Neuronal stem cell (in vitro differentiated cells): ENCODE measurements at regions not wholly inside any gene's neighbourhood (a gene's known extent, or its start where the extent isn't known, plus 50 kb on each side); places are given as distances from the start of the nearest gene placed in this dataset.

ENCODE experiments used
- DNase-seq: peaks from one replicate; pipeline ENCODE4 v3.0.0-alpha.2; 2013; ENCODE audit warnings: low spot score
- H2AFZ ChIP-seq: one replicate; pipeline ENCODE4 v1.6.1; 2013; ENCODE audit warnings: mild to moderate bottlenecking, low read length, inconsistent platforms
- H2AK5ac ChIP-seq: 2 replicates; pipeline ENCODE4 v1.6.1; 2013; ENCODE audit warnings: low read depth, mild to moderate bottlenecking, inconsistent platforms, low read length, moderate library complexity, mixed read lengths
- H2BK120ac ChIP-seq: 2 replicates; pipeline ENCODE4 v1.6.1; 2013; ENCODE audit warnings: low read depth, mild to moderate bottlenecking, inconsistent platforms, low read length, moderate library complexity, mixed read lengths
- H2BK12ac ChIP-seq: one replicate; pipeline ENCODE4 v1.6.1; 2013; ENCODE audit warnings: low read length, inconsistent platforms
- H2BK15ac ChIP-seq: 2 replicates; pipeline ENCODE4 v1.6.1; 2013; ENCODE audit warnings: mild to moderate bottlenecking, low read length, inconsistent platforms, mixed read lengths
- H2BK5ac ChIP-seq: one replicate; pipeline ENCODE4 v1.6.1; 2013; ENCODE audit warnings: inconsistent platforms, mild to moderate bottlenecking, low read length, moderate library complexity
- H3K14ac ChIP-seq: one replicate; pipeline ENCODE4 v1.6.1; 2013; ENCODE audit warnings: low read length, inconsistent platforms
- H3K18ac ChIP-seq: 2 replicates; pipeline ENCODE4 v1.6.1; 2013; ENCODE audit warnings: low read length, inconsistent platforms
- H3K23ac ChIP-seq: 2 replicates; pipeline ENCODE4 v1.6.1; 2013; ENCODE audit warnings: low read depth, mild to moderate bottlenecking, mixed read lengths, low read length, inconsistent platforms; ENCODE audit not compliant: poor library complexity
- H3K27ac ChIP-seq: replicated peaks from 3 replicates; pipeline ENCODE4 v1.5.1; 2013; ENCODE audit warnings: low read length, inconsistent platforms
- H3K27me3 ChIP-seq, 3 experiments: 2 replicates each; pipeline ENCODE4 v1.6.1; 2013; ENCODE audit warnings: low read length in 3 of 3, mild to moderate bottlenecking in 2 of 3, inconsistent platforms in 1 of 3, low read depth in 1 of 3, mixed read lengths in 1 of 3, moderate library complexity in 1 of 3; ENCODE audit not compliant: control insufficient read depth in 3 of 3, insufficient read depth in 3 of 3
- H3K36me3 ChIP-seq, 2 donors: replicated peaks in 1 of 2; 2 replicates each; pipeline ENCODE4 v1.6.1; 2013; ENCODE audit warnings: low read length in 2 of 2; ENCODE audit not compliant: control insufficient read depth in 2 of 2, insufficient read depth in 2 of 2
- H3K4ac ChIP-seq: 2 replicates; pipeline ENCODE4 v1.6.1; 2013; ENCODE audit warnings: inconsistent platforms, mild to moderate bottlenecking, low read length, moderate library complexity
- H3K4me1 ChIP-seq, 2 donors: 1 replicate in 1 of 2; 2 replicates in 1 of 2; pipeline ENCODE4 v1.6.1; 2013; ENCODE audit warnings: low read length in 2 of 2, low read depth in 1 of 2; ENCODE audit not compliant: control insufficient read depth in 2 of 2, insufficient read depth in 1 of 2
- H3K4me2 ChIP-seq: one replicate; pipeline ENCODE4 v1.6.1; 2013; ENCODE audit warnings: mild to moderate bottlenecking, low read length, inconsistent platforms; ENCODE audit not compliant: insufficient read depth, poor library complexity, severe bottlenecking
- H3K4me3 ChIP-seq, 2 donors: 2 replicates each; pipeline ENCODE4 v1.5.1; 2013; ENCODE audit warnings: low read length in 2 of 2, mild to moderate bottlenecking in 2 of 2, inconsistent platforms in 1 of 2, moderate library complexity in 1 of 2
- H3K79me1 ChIP-seq: one replicate; pipeline ENCODE4 v1.6.1; 2013; ENCODE audit warnings: low read depth, mild to moderate bottlenecking, inconsistent platforms, low read length, moderate library complexity
- H3K9ac ChIP-seq: one replicate; pipeline ENCODE4 v1.6.1; 2013; ENCODE audit warnings: mild to moderate bottlenecking, low read depth, low read length, inconsistent platforms; ENCODE audit not compliant: poor library complexity
- H3K9me3 ChIP-seq, 2 donors: replicated peaks in 1 of 2; 2 replicates each; pipeline versions ENCODE3 to v1.6.1; 2013; ENCODE audit warnings: low read length in 2 of 2, mild to moderate bottlenecking in 2 of 2, inconsistent platforms in 1 of 2, low read depth in 1 of 2, mixed read lengths in 1 of 2, moderate library complexity in 1 of 2; ENCODE audit not compliant: control insufficient read depth in 2 of 2, insufficient read depth in 1 of 2
- H4K8ac ChIP-seq: one replicate; pipeline ENCODE4 v1.6.1; 2013; ENCODE audit warnings: low read depth, mild to moderate bottlenecking, inconsistent platforms, low read length, moderate library complexity
- H4K91ac ChIP-seq: one replicate; pipeline ENCODE4 v1.6.1; 2013; ENCODE audit warnings: low read length, low read depth, mild to moderate bottlenecking, inconsistent platforms; ENCODE audit not compliant: poor library complexity
- WGBS, 2 donors: extraction: QIAGEN DNeasy Blood & Tissue Kit; methylation state at CpG; one replicate each; pipeline ENCODE4 v1.1.7; 2013; ENCODE audit warnings: missing lambda C conversion rate in 2 of 2, mixed read lengths in 1 of 2; ENCODE audit not compliant: insufficient read length in 2 of 2, insufficient replicate concordance in 1 of 2; ENCODE audit errors: extremely low coverage in 2 of 2; 5-methylcytosine and 5-hydroxymethylcytosine counted together

DNA sequence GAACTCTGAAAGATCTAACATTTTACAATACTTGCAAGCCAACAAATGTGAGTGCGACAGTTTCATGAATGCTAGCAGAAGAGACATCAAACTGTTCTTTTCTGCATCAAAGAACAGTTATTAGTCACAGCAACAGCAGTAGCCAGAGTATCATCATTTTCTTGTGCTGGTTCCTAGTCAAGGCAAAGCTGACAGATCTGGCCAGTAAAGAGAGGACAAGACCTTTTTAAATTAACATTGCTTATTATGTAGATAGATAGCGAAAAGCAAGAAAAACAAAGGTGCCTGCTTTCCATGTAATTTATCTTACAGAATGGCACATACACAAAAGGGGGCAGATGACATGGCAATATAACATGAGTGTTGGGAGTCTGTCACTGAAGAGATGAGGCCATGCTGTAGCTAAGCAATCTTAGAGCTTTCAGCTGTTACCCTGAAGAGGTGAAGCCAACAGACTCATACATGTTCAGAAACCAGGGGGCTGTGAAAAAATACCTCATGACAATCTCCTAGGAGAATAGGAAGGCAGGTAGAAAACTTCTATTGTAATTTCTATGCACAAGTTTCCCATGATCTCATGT lies 626.6 kb upstream of the TYRP1 start:
- Histone ChIP-seq H3K27ac (no peak overlapping the region), H3K27me3 (no peaks in the 10 kb centered on the region), H3K9me3 (no peaks in the 10 kb centered on the region), H2BK5ac (no peak overlapping the region), H2BK15ac (no peak overlapping the region), H3K23ac (no peak overlapping the region), H2AFZ (no peak overlapping the region), H3K79me1 (no peaks in the 10 kb centered on the region), H3K9ac (no peak overlapping the region), H2AK5ac (no peak overlapping the region), H3K4ac (no peak overlapping the region), H2BK120ac (no peak overlapping the region), H3K4me2 (no peak overlapping the region), H3K14ac (no peak overlapping the region), H3K4me1 (no peaks in the 10 kb centered on the region), H4K8ac (no peak overlapping the region), H4K91ac (no peak overlapping the region), H3K36me3 (no peaks in the 10 kb centered on the region), H2BK12ac (no peak overlapping the region), H3K18ac (no peak overlapping the region), H3K4me3 (no peak overlapping the region)
- WGBS, 2 donors = no CpG with 5 or more reads among the region's 2 CpGs
- DNase-seq = no peak

DNA sequence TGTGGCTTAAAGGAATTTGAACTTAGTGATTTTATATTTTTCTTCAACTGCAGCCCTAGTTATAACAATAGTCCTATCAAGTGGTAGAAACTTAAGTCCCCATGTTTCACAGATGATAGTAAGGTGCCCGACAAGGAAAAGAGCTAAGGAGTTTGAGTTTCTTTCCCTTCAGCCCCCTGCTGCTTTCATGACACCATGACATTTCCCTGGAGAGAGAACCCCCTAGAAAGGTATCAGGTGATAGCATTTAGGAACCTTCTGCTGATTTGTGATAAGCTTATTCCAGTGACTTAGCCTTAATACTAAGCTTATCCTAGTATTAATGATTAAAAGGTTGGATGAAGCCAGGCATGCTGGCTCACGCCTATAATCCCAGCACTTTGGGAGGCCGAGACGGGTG lies 623.8 kb upstream of the TYRP1 start:
- Histone ChIP-seq H4K91ac (no peak overlapping the region), H3K27ac (no peak overlapping the region), H3K4me2 (no peak overlapping the region), H3K4me3 (no peak overlapping the region), H3K9me3 (no peaks in the 10 kb centered on the region), H3K9ac (no peak overlapping the region), H2BK120ac (no peak overlapping the region), H4K8ac (no peak overlapping the region), H3K23ac (no peak overlapping the region), H2AK5ac (no peak overlapping the region), H2BK12ac (no peak overlapping the region), H3K14ac (no peak overlapping the region), H3K18ac (no peak overlapping the region), H2BK15ac (no peak overlapping the region), H2AFZ (no peak overlapping the region), H3K36me3 (no peaks in the 10 kb centered on the region), H3K79me1 (no peaks in the 10 kb centered on the region), H3K27me3 (no peaks in the 10 kb centered on the region), H2BK5ac (no peak overlapping the region), H3K4me1 (no peaks in the 10 kb centered on the region), H3K4ac (no peak overlapping the region)
- no peak for DNase-seq
- WGBS, 2 donors = no CpG with 5 or more reads among the region's 4 CpGs

DNA sequence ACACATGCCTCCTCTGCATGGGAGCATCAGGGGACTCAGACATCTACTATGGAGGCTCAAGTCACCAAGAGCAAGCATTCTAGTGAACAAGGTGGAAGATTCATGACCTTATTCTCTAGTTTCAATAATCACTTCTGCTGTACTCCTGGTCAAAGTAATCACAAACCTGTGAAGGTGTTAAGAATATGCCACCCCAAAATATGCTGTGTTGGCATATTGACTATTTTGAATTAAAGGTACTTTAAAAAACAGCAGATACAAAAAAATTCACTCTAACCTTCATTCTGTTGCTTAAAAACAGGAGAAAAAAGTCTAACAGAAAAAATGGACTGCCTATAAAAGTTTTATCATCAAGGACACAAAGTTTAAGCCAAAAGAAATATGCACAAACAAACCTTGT lies 607.8 kb upstream of the TYRP1 start:
- DNase-seq = no peak
- Histone ChIP-seq H2BK120ac (no peak overlapping the region), H3K23ac (no peak overlapping the region), H3K14ac (no peak overlapping the region), H3K4ac (no peak overlapping the region), H2AFZ (no peak overlapping the region), H3K4me3 (no peak overlapping the region), H3K36me3 (no peaks in the 10 kb centered on the region), H2BK15ac (no peak overlapping the region), H3K9me3 (no peaks in the 10 kb centered on the region), H3K27ac (no peak overlapping the region), H4K8ac (no peak overlapping the region), H3K79me1 (no peaks in the 10 kb centered on the region), H4K91ac (no peak overlapping the region), H3K27me3 (no peaks in the 10 kb centered on the region), H3K9ac (no peak overlapping the region), H2BK12ac (no peak overlapping the region), H2AK5ac (no peak overlapping the region), H3K18ac (no peak overlapping the region), H3K4me2 (no peak overlapping the region), H2BK5ac (no peak overlapping the region), H3K4me1 (no peaks in the 10 kb centered on the region)

DNA sequence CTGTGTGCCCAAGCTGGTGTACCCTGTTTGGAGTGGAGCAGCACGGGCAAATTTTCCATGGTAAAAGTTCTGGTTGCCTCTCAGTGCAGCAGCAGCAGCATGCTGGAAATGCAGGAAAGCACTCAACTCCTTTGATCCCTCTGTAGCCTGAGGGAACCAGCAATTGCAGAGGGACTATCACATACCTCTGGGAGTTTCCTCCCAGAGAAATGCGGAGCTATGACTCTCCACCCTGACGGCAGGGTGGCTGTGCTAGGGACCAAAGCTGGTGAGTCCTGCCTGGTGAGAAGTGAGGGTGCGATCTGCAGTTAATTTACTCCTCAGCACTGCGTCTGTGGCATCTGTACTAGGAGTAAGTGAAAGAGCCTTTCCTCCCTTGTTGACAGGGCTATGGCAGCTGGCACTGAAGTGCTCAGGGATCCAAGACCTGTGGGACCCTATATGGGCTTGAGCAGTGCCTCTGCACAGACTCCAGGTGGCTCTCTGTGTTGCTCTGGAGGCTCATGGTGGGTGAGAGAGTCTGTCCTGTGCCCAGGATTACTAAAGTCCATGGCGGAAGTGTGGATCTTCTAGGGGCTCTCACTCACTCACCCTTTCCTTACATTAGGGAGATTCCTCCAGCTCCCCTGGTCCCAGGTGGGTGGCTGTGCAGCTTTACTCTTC lies 601.2 kb upstream of the TYRP1 start:
- Histone ChIP-seq H3K4me3 (no peak overlapping the region), H3K4me2 (no peak overlapping the region)

More for the DNA sequence above, 601.2 kb upstream of the TYRP1 start:
- Histone ChIP-seq H4K8ac (no peak overlapping the region), H3K14ac (no peak overlapping the region), H4K91ac (no peak overlapping the region), H3K27me3 (no peaks in the 10 kb centered on the region), H3K27ac (no peak overlapping the region), H3K4ac (no peak overlapping the region), H3K18ac (no peak overlapping the region), H2BK15ac (no peak overlapping the region), H3K9ac (no peak overlapping the region), H2BK120ac (no peak overlapping the region), H3K9me3 (no peaks in the 10 kb centered on the region), H3K79me1 (no peaks in the 10 kb centered on the region), H3K4me1 (no peaks in the 10 kb centered on the region), H2BK12ac (no peak overlapping the region), H2AK5ac (no peak overlapping the region), H3K36me3 (no peaks in the 10 kb centered on the region), H2AFZ (peak overlapping the region; percentile 41), H2BK5ac (no peak overlapping the region), H3K23ac (no peak overlapping the region)
- DNase-seq = no peak
- no CpG with 5 or more reads among the region's 6 CpGs for WGBS, 2 donors
